ENCODE measurements at regions not wholly inside any gene's neighbourhood (a gene's known extent, or its start where the extent isn't known, plus 50 kb on each side); places are given as distances from the start of the nearest gene placed in this dataset.

DNA sequence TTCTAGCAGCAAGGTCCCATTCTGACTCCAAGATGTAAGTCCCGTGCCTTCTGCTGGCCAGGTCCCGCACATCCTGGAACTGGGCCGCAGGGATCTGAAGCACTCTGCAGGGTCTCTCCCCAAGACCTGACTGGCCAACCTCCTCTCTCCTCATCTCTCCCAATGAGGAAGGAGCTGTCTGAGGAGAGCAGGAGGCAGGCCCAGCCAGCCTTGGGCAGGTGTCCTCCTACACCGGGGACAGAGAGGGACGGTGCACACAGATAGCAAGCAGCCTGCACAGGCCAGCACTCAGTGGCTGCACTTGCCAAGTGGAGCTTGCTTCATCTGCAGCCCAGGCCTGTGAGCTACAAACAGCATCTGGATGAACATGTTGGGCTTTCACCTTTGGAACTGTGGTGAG is 76.8 kb upstream of the CD93 start:
- no peak for DNase-seq

DNA sequence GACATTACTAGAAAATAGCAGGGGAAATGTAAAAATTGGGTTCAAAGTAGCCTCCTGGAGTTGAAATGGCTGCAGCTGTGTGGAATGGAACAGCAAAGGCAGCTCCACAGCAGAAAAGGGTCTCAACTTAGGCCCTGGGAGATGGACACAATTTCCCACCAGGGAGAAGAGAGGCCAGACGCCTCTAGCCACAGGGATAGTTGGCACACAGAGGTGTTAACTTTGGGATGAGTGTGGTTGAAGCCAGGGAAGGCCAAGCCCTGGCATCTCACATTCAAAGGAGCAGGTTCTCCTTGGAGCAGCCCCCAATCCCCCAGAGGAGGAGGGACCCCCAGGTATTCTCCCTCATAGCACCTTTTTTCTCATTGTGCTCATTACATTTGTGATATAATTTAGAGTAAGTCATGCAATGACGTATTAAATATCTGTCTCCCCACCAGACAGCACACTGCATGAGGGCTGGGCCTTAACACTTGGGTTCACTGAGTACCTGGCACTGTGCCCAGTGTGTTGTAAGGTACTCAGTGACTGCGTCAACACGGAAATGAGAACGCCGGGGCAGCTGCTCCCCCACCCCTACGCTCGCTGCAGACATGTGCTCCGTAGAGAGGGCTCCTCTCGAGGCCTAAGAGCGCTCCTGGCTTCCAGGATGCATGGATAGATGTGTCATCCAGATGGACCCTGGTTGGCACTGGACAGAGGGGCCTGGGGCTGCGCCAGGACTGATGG is 76.0 kb upstream of the CD93 start:
- no peak for DNase-seq

DNA sequence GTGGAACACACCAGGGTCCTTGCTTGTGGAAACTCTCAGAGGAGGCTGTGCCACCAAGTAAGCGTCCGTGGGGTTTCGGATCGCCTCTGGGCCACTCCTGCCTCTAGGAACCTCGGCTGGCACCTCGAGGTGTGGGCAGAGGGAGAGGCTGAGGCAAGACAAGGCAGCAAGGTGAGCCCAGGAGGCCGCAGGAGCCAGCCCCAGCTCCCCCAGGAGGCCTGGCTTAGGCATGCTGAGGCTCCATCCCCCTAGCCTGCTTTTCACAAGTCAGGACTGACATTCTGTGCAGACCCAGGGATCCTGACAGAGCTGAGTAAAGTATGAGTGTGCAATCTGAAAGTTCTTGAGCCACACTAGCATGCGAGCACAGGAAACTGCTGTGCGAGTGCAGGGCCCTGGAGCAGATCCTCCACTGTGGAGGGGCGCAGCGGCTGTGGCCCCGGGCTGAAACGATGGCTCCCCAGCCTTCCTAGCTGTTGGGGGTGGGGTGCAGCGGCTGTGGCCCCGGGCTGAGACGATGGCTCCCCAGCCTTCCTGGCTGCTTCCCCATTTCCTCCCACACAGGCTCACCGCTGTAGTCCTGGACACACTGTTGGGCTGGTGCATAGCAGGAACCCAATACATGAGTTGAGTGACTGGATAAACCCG is 75.2 kb upstream of the CD93 start:
- DNase-seq, result no peak

DNA sequence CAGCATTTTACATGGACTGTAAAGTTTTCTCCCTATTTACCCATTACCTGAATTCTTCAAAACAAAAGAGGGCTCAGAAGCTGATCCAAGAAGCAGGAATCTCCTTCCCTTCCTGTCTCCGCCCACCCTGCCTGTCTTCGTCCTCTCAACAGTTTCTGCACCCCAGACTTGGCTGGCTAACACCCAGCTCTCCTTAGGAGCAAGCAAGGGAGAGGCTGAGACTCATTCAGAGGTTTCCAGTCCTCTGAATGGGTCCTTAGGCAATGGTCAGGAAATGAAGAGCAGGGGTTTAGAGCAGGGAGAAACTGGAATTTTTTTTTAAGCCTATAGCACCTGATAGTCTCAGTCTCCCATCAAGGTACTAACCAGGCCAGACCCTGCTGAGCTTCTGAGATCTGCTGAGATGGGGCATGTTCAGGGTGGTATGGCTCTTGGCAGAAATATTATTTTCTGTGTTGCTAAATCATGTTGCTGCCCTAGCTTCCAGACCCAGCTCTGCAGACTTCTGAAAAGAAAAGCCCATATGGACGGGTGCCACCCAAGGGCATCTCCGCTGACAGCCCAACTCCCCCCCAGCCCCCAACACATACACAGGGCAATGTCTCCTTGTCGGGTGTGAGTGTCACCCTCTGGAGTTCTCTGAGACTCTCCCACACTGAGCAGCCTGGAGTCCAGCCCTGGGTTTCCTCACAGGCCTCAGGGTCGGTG is 74.6 kb upstream of the CD93 start:
- DNase-seq, result no peak

DNA sequence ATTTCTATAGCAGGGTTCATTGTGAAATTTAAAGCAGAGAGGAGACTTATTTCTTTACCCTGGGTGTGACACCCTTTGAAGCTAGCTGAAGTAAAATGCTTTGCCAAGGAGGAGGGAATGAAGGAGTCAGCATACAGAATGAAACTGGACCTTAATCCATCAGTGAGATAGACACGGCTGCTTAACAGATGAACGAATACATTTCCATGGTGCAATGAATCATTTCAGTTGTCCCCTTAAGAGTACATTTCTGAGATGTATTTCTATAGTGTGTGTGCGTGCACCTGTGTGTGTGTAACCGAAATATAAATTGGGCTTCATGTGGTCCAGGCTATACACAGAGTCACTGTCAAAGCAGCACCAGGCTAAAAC is 73.8 kb upstream of the CD93 start:
- no peak for DNase-seq

DNA sequence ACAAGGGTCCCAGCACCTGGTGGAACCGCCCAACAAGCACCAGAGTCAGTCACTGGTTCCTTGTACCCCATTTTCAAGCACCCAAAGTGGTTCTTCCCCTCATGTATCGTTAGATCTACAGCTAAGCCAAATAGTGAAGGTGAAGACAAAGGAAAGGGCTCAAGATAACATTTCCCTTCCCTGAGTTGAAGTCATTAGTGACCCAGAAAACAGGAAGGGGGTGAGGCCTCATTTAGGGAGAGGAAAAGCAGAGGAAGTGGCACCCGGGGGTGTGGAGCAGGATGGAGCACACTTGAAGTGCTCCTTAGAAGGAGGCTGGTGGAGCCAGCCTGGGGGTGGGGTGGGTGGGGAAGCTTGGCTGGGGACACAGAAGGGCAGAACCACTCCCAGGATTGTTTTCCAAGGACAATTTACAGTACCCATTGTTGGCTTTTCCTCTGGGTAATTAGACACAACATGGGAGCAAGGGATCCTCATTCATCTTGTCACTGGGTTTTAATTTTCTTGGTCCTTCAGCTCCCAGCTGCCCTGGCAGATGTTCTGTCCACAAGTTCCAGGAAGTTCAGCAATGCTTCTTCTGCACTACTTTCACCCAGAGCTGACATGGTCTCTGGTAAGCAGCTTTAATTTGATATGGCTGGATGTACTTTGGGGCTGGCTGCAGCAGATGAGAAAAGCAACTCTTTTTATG is 73.3 kb upstream of the CD93 start:
- DNase-seq, result no peak

DNA sequence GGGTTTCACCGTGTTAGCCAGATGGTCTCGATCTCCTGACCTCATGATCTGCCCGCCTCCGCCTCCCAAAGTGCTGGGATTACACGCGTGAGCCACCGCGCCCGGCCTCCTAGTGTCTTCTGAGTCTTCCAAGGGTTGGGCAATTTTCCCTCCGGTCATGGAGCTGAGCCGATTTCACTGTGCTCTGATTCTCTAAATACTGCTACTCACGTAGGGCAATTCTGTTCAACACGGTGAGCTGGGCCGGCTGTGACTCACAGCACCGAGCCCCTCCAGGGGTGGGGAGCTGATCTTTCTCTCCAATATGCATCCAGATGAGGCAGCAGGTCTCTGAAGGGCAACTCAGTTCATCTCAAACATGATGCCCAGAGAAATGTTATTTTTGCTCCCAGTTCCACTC is 71.6 kb upstream of the CD93 start:
- DNase-seq, result no peak

DNA sequence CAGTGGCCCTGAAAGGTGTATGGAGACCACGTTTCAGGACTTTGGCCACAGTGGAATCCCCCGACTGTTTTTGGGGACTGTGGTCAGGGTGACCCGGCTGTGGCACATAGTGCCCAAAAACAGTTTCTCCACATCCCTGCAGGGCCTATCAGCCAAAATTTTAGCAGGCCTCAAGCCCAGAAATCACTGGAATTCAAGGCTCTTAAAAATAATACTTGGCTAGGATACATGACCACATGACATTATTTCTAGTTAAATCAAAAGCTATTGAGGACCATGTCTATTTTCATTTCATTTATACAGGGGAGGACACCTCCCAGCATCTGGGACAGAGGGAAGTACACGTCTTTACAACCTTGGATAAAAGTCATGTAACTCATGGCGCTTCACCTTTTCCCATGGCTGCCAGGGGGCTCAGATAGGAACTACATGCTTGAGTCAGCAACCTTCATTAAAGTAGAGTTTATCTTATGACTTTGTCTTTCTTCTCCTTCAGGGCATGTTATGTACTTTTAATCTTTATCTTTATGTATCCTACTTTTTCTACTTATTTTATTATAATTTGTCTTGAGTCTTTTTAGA is 70.8 kb upstream of the CD93 start:
- DNase-seq, result no peak

DNA sequence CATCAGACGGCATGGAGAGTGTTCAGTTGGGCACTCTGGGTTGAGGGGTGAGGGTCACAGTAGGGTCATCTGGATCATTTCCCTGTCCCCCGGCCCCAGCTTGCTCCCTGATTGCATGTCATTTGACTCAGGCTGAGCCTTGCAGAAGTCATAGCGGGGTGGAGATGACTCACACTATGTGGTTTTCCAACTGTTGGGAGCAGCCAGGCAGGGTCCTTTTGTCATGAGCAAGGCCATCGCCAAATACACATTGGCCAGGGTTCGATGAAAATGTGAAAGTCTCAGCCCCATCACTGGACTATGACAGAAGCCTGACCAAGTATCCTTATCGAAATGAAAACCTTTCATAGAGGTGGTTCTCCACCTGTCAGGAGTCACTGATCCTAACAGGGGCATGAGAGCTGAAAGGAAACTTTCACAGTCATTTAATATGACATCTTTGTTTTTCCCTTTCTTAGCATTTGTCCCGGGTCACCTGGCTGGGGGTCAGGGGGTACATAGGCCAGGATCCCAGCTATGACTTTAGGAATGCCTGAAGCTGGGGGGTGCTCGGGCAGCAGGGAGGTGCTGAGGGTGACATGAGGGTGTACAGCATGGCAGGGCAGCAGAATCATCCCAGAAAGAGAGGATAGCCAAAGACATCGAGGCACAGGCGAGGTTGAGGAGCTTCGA is 70.2 kb upstream of the CD93 start:
- peak; percentile 39 to 56 for DNase-seq

DNA sequence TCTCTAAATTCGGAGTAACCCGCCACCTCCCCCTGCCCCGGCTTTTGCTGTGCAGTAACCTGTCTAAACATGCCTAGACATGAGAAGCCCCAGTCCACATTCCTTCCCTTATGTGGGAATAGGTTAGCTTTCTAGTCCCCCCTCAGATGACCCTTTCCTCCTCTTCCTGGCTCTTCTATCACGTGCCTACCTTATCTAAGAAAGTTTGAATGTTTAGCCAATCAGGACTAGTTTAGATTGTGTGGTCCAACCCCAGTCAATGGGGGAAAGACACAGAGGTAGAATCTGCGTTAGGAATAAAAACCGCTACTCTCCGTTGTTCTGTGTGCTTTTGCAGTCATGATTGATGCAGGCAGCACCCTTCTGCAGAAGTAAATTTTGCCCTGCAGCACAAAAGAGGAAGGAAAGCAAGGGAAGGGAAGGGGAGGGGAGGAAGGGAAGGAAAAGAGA is 69.0 kb upstream of the CD93 start:
- DNase-seq, result no peak

DNA sequence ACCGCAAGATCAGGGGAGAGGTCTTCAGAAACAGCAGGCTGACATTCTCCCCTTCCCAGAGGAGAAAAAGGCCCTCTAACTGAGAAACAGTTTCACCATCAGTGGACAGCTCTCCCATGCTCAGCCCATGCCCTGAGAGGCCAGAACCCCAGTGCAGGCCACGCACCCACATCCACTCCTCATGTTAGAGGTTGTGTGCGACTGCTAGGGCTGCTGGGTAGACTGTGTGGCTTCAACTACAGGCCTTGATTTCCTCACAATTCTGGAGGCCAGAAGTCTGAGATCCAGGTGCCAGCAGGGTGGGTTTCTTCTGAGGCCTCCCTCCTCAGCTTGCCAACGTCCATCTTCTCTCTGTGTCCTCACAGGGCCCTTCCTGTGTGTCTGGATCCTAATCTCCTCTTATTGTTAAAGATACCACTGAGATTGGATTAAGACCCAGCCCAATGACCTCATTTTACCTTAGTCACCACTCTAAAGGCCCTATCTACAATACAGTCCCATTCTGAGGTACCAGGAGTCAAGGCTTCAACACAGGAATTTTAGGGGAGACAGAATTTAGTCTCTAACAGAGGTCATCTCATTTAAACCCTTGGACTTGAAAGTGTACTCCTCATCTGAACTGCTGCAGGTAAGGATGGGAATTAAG is 67.7 kb upstream of the CD93 start:
- no peak for DNase-seq

DNA sequence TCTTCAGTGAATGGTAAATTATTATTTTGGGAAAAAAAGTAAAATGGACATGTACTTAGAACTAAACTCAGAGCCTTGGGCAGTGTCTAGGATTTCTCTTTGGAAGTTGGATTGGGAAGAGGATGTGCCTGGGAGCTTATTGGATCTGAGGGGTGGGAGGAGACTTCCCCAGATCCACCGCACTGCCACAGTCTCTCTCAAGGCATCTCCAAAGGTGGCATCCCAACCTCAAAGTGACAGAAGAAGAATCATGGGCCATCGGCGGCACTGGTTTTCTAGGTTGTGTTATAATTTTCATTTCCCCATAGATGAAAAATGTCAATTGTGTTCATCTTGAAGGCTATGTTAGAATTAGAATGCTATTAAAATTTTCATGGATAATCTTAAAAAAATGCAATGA is 66.8 kb upstream of the CD93 start:
- DNase-seq, result no peak

DNA sequence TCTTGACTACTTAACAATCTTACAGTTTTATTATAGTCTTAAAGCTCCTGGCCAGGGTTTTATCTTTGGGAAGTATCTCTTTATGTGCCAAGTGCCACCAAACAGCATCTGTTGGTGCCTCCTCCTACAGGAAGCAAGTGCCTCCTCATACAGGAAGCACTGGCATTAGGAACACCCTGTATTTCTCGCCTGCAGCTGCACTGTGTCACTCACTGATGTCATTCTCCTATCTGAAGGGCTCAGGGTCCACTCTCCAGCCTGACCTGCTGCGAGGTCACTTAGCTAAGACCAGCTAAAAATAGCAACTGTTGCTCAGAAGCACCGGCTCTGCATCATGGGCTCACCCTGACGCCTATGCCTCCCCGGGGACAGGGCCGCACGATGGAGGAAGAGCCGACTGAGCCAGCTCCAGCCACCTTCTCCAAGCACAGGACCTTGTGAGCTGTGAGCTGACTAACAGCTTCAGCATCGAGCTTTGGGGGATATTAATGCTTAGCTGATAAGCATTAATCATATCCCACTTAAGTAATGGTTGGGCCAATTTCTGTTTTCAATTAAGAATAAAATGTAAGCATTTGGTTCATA is 66.3 kb upstream of the CD93 start:
- DNase-seq, result peak in 1 of 2 experiments; percentile 14

DNA sequence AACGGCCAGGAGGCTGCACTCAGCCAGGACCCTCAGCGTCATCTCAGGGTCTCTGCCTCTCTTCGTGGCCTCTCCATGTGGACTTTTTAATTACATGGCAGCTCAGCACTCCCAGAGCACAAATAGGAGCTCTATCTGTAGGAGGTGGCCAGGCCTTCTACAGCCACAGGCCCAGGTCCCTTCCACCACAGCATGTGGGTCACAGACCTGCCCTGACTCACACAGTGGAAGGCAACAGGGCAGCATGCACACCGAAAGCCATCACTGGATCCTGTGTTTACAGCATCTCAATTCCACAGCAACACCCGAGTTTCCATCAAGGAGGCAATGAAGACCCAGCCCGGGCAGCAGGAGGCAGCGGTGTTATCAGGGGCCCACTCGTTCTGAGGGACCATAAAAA is 65.8 kb upstream of the CD93 start:
- no peak for DNase-seq

DNA sequence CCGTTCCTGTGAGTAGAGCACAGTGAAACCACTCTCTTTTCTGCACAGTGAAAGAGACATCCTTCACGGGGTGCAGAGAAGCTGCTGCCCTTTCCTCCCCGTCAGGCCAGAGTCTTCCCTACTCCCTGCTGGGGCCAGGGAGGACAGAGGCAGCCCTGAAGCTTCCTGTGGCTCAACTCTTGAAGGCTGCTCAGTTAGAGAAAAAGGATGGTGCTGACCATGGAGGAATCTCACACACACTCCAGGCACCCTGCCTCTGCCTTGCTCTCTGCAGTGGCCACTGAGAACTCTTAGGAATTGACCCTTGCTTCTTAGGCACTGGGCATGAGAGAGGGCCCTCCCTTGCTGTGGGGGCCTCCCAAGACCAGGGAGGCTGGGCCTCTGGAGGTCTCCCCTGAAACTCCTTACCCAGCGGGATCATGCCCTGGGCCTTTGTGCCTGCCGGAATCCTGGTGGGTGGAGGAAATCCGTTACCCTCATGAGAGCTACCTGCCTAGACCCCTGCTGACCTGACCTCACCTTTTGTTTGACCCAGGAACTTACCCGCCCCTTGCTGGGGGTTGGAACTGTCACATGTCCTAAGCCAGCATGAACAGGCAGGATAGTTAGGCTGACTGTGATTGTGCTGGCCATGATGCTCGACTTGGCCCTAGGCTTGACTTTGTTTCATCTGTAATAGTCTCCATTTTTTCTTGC is 65.0 kb upstream of the CD93 start:
- no peak for DNase-seq

DNA sequence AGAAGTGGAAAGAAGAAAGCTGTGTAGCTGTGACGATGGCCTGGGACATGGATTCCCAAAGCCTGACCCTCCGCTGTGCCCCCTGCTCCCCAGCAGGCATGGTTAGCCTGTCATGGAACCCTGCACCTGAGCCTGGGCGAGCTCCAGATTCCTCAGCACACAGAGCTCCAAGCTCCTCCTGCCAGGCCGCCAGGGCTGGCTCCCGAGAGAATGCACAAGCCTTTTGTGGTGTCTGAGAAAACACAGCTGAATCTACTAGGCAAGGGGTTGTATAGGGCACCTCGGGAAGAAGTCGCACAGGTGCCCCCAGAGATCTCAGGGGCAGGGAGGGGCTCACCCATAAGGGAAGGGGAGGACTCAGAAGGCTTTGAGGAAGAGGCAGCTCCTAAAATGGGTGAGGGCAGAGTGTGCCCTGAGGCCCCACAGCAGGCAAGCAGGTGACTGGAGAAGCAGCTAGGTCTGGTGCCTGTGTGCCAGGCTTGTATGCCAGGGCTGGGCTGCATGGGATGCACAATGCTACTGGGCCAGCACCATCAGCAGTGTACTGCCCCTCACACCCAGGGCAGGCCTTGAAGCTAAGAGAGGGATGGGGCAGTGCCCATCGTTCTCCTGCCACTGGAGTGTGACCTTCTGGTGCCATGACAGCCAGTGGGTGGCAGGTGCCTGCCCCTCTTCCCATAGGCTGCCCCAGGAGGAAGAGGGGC is 64.3 kb upstream of the CD93 start:
- DNase-seq, result no peak

DNA sequence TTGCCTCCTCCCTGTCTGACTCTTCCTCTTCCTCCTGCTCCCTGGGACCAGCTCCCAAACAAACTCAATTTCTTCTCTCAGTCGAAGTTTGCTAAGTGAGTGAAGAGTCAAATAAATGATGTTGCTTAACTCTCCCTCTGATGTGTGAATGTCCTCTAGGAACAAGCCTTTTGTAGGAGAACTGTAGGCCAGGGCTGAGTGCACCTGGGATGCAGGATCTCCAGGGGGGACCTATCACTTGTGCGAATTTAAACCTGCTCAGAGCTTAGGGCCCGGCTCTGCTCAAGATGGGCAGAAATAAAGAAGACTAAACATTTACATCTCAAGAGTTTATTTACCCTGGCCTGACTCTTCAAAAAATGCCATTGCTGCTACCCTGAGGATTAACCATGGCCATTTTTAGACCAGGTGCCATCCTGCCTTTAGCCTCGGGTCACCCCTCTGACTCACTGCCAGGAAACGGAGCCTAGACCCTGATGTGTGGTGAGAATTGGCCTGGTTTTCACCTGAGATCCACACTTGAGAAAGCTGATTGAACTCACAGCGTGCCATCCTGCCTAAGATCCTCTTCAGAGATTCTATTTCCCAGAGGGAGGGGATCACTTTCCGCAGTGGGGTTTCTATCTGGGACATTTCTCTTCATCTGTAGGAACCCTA is 63.6 kb upstream of the CD93 start:
- DNase-seq, result no peak

DNA sequence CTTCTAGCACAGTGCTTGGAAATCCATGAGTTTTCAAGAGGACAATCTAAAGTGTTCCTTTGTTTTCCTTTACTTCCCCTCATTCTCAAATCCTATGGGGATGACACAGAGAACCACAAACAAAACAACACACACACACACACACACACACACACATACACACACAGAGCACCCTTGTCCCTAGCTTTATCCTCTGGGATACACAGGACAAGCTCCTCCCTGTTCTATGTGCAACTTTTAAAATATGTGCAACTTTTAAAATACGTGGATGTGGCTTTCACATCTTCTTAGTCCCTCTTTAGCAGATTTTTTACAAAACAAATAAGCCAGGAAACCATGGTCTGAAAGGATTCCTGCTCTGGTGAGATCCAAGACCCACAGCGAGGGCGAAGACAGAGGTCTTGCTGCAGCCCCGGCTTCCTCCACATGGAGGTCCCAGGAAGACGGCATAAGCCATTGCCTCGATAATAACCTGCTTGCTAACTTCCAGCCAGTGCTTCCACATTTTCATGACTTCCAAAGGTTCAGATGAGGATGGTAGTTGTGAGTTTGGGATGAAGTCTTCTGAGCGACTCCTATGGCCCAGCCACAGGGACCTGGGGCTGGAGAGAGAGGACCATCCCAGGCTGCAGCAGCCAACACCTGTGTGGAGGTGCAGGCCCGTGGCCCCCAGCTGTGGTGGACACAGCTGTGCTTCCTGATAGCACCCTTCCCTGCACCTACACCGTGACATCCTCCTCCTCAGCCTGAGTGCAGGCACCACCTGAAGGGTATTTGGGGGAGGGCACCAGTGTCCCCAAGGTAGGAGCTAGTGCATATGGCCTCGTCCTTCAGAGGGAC is 62.8 kb upstream of the CD93 start:
- no peak for DNase-seq
